Vagina (tissue), 2 donors: ENCODE measurements at regions not wholly inside any gene's neighbourhood (a gene's known extent, or its start where the extent isn't known, plus 50 kb on each side); places are given as distances from the start of the nearest gene placed in this dataset.

Experiments
- POLR2AphosphoS5 ChIP-seq, 2 donors: sonication (generic); formaldehyde crosslinking; IDR thresholded peaks; one replicate each; pipeline ENCODE4 v1.9.0; 2017; ENCODE audit warnings: antibody characterized with exemption in 2 of 2, mild to moderate bottlenecking in 2 of 2, low read depth in 1 of 2; ENCODE audit not compliant: insufficient read depth in 1 of 2
- TF ChIP-seq, protein P1 (sequence below), 3 experiments: fragments of 450-650 bp in 2 of 3; fragments of 200-600 bp in 1 of 3; sonication (generic) in 1 of 3; IDR thresholded peaks; one replicate each; pipeline ENCODE4 v1.5.1; 2017 to 2019; ENCODE audit warnings: antibody characterized with exemption in 3 of 3, mild to moderate bottlenecking in 2 of 3, moderate library complexity in 2 of 3

DNA sequence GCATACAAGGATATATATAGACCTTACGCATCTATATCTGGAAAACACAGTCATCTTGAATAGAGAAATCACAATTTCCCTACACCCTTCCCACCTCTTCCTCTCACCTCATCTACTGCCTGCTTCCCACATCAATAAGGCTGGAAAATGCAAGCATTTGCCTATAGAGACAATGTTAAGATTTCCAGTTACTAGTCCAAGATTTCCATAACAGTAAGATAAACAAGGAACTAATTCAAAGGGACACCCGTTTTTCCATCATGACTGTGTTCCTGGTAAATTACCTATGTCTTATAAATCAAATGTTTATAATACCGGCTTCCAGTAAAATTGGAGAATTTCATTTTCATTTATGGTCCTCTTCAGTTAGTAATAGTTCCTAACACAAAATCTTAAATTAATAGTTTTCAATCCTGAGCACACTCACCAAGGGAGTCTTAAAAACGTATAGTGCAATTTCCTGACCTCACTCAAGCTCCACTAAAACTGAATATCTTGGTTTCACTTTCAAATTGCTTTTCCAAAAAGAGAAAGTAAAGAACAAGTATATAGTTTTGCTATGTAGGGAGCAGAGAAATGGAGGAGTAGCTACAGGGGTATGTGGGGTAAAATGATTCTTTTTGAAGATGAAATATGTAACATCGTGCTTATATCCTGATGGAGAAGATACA is 398.7 kb downstream of the PLPP3 start:
- TF ChIP-seq, protein P1, sequence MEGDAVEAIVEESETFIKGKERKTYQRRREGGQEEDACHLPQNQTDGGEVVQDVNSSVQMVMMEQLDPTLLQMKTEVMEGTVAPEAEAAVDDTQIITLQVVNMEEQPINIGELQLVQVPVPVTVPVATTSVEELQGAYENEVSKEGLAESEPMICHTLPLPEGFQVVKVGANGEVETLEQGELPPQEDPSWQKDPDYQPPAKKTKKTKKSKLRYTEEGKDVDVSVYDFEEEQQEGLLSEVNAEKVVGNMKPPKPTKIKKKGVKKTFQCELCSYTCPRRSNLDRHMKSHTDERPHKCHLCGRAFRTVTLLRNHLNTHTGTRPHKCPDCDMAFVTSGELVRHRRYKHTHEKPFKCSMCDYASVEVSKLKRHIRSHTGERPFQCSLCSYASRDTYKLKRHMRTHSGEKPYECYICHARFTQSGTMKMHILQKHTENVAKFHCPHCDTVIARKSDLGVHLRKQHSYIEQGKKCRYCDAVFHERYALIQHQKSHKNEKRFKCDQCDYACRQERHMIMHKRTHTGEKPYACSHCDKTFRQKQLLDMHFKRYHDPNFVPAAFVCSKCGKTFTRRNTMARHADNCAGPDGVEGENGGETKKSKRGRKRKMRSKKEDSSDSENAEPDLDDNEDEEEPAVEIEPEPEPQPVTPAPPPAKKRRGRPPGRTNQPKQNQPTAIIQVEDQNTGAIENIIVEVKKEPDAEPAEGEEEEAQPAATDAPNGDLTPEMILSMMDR (IDR thresholded peaks at IDR 0.05): no peak
- TF ChIP-seq POLR2AphosphoS5 (IDR thresholded peaks at IDR 0.05; ENCODE audit: insufficient read depth in 1 of 2, low read depth in 1 of 2): no peak
